ENCODE measurements at regions not wholly inside any gene's neighbourhood (a gene's known extent, or its start where the extent isn't known, plus 50 kb on each side); places are given as distances from the start of the nearest gene placed in this dataset.

DNA sequence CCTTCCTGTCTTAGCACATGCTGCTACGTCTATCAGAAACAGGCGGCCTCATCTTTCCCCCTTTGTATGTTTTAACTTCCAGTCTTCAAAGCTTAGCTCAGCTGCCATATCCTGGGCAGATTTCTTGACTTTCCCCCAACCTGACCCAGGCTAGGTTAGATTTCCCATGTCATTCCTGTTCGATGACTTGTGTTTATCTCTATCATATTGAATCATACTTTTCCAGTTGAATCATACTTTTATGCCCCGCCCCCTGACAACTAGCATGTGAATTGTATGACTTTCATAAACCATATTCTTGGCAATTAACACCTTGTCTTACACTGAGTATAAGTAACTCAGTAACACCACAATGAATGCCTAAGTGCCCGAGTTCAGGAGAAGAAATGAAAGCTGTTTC, 128.3 kb downstream of the CYRIA start:
- TF ChIP-seq POLR2AphosphoS5 (IDR thresholded peaks at IDR 0.05): no peak
- TF ChIP-seq, protein P1, sequence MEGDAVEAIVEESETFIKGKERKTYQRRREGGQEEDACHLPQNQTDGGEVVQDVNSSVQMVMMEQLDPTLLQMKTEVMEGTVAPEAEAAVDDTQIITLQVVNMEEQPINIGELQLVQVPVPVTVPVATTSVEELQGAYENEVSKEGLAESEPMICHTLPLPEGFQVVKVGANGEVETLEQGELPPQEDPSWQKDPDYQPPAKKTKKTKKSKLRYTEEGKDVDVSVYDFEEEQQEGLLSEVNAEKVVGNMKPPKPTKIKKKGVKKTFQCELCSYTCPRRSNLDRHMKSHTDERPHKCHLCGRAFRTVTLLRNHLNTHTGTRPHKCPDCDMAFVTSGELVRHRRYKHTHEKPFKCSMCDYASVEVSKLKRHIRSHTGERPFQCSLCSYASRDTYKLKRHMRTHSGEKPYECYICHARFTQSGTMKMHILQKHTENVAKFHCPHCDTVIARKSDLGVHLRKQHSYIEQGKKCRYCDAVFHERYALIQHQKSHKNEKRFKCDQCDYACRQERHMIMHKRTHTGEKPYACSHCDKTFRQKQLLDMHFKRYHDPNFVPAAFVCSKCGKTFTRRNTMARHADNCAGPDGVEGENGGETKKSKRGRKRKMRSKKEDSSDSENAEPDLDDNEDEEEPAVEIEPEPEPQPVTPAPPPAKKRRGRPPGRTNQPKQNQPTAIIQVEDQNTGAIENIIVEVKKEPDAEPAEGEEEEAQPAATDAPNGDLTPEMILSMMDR (IDR thresholded peaks at IDR 0.05): no peak
- no peak for TF ChIP-seq POLR2A (IDR thresholded peaks at IDR 0.05)
- TF ChIP-seq EP300 (IDR thresholded peaks at IDR 0.05): no peak

Measured in gastroesophageal sphincter (tissue), 3 donors.